ENCODE measurements at regions not wholly inside any gene's neighbourhood (a gene's known extent, or its start where the extent isn't known, plus 50 kb on each side); places are given as distances from the start of the nearest gene placed in this dataset.
"Not testable (repeated sequence)": the region's sequence is repeated elsewhere in the genome, so short reads cannot be mapped to it uniquely, and the experiment has no call there.

- in situ Hi-C loops (cut with HindIII; ENCODE audit: low pct_unique_long_range_greater_than_20kb, low sequenced_read_pairs); H3K36me3 ChIP-seq (ENCODE audit: control insufficient read depth, insufficient read depth, low read length); H3K4me1 ChIP-seq (ENCODE audit: control insufficient read depth, insufficient read depth, low read length); H3K9me3 ChIP-seq (ENCODE audit: control insufficient read depth, insufficient read depth, low read depth, low read length); H3K27me3 ChIP-seq (ENCODE audit: control insufficient read depth, insufficient read depth, low read length); BruUV-seq (replicated peaks); intact Hi-C loops (cut with micrococcal nuclease; ENCODE audit: unreplicated experiment): not testable (repeated sequence)
- H3K27ac ChIP-seq (ENCODE audit: low read length): peak overlapping the region; percentile 81
- peak; percentile 95 for ATAC-seq
- H3K4me3 ChIP-seq (ENCODE audit: low read depth in 2 of 2, low read length in 2 of 2): peak overlapping the region; percentile 62 to 65
- peak; percentile 20 for DNase-seq (ENCODE audit: low read depth, low spot score)
- peak; percentile 50; the same call in 1 of the 2 replicates for TF ChIP-seq POLR2AphosphoS5 (IDR thresholded peaks at IDR 0.05; ENCODE audit: low read depth, low read length)
- CTCF ChIA-PET: interaction anchor here (0.6 kb wide), 1 partner anchor 79 kb away, joined by 3 read pairs; no protein-coding TSS in a partner anchor
- POLR2A ChIA-PET: interaction anchor here (0.5 to 0.7 kb wide), 4 partner anchors 30 to 126 kb away, joined by 3 to 17 read pairs (median 4); no protein-coding TSS in a partner anchor
These were observed 62.6 kb upstream of the CDR2 start for GRCh38 chr16:22436823-22437652.

- CTCF ChIA-PET: not testable (repeated sequence)
- BruUV-seq (replicated peaks): TSS peak; percentile 82
- POLR2A ChIA-PET: interaction anchor here (0.6 to 0.7 kb wide), 2 partner anchors 29 to 125 kb away, joined by 6 to 17 read pairs; no protein-coding TSS in a partner anchor
These were observed 62.0 kb upstream of the CDR2 start for GRCh38 chr16:22436326-22436822.

GRCh38 chr16:22431314-22431713 lies 56.9 kb upstream of the CDR2 start:
- H3K27me3 ChIP-seq (ENCODE audit: control insufficient read depth, insufficient read depth, low read length); in situ Hi-C loops (cut with HindIII; ENCODE audit: low pct_unique_long_range_greater_than_20kb, low sequenced_read_pairs); ATAC-seq; H3K9me3 ChIP-seq (ENCODE audit: control insufficient read depth, insufficient read depth, low read depth, low read length); H3K4me1 ChIP-seq (ENCODE audit: control insufficient read depth, insufficient read depth, low read length); H3K27ac ChIP-seq (ENCODE audit: low read length); H3K4me3 ChIP-seq (ENCODE audit: low read depth in 2 of 2, low read length in 2 of 2); BruUV-seq (replicated peaks); DNase-seq (ENCODE audit: low read depth, low spot score); intact Hi-C loops (cut with micrococcal nuclease; ENCODE audit: unreplicated experiment); CTCF ChIA-PET; POLR2A ChIA-PET; H3K36me3 ChIP-seq (ENCODE audit: control insufficient read depth, insufficient read depth, low read length): not testable (repeated sequence)

More at GRCh38 chr16:22436326-22436822, 62.0 kb upstream of the CDR2 start:
- peak; percentile 67 for ATAC-seq
- H3K36me3 ChIP-seq (ENCODE audit: control insufficient read depth, insufficient read depth, low read length); H3K9me3 ChIP-seq (ENCODE audit: control insufficient read depth, insufficient read depth, low read depth, low read length); intact Hi-C loops (cut with micrococcal nuclease; ENCODE audit: unreplicated experiment); H3K4me1 ChIP-seq (ENCODE audit: control insufficient read depth, insufficient read depth, low read length); DNase-seq (ENCODE audit: low read depth, low spot score); H3K27me3 ChIP-seq (ENCODE audit: control insufficient read depth, insufficient read depth, low read length); in situ Hi-C loops (cut with HindIII; ENCODE audit: low pct_unique_long_range_greater_than_20kb, low sequenced_read_pairs): not testable (repeated sequence)
- H3K4me3 ChIP-seq (ENCODE audit: low read depth in 2 of 2, low read length in 2 of 2): peak overlapping the region; percentile 62 to 65
- H3K27ac ChIP-seq (ENCODE audit: low read length): peak overlapping the region; percentile 81

GRCh38 chr16:22428654-22429053 lies 54.2 kb upstream of the CDR2 start:
- TF ChIP-seq REST (IDR thresholded peaks at IDR 0.05; ENCODE audit: insufficient read depth in 1 of 2, low read depth in 2 of 2, low read length in 1 of 2) (no peak), SIN3A (IDR thresholded peaks at IDR 0.05; ENCODE audit: borderline replicate concordance, insufficient read depth, low read depth, low read length) (no peak), POLR2AphosphoS5 (IDR thresholded peaks at IDR 0.05; ENCODE audit: low read depth, low read length) (no peak), TCF7L2 (IDR thresholded peaks at IDR 0.05; ENCODE audit: low read depth, low read length) (no peak), CTCF (IDR thresholded peaks at IDR 0.05) (no peak)
- DNase-seq (ENCODE audit: low read depth, low spot score) (no peak), ATAC-seq (no peak)
- in situ Hi-C loops (cut with HindIII; ENCODE audit: low pct_unique_long_range_greater_than_20kb, low sequenced_read_pairs): no loop called here
- BruUV-seq (replicated peaks): no TSS peak
- Histone ChIP-seq H3K4me3 (ENCODE audit: low read depth in 2 of 2, low read length in 2 of 2) (no peak overlapping the region), H3K9me3 (ENCODE audit: control insufficient read depth, insufficient read depth, low read depth, low read length) (no peaks in the 10 kb centered on the region), H3K27ac (ENCODE audit: low read length) (no peak overlapping the region), H3K36me3 (ENCODE audit: control insufficient read depth, insufficient read depth, low read length) (peaks cover 4% of the 10 kb centered on the region; the same call in 1 of the 2 replicates), H3K27me3 (ENCODE audit: control insufficient read depth, insufficient read depth, low read length) (no peaks in the 10 kb centered on the region), H3K4me1 (ENCODE audit: control insufficient read depth, insufficient read depth, low read length) (no peaks in the 10 kb centered on the region)
- POLR2A ChIA-PET: no interaction called here
- intact Hi-C loops (cut with micrococcal nuclease; ENCODE audit: unreplicated experiment): no loop called here
- CTCF ChIA-PET: no interaction called here

All from Panc1 (cell line).